Heart left ventricle (tissue), 13 donors: ENCODE measurements at regions not wholly inside any gene's neighbourhood (a gene's known extent, or its start where the extent isn't known, plus 50 kb on each side); places are given as distances from the start of the nearest gene placed in this dataset.

Experiments used
- POLR2A ChIP-seq, 2 donors: fragments of 450-650 bp; IDR thresholded peaks; one replicate each; pipeline ENCODE4 v1.6.1; 2017; ENCODE audit warnings: antibody characterized with exemption in 2 of 2, mild to moderate bottlenecking in 2 of 2, moderate library complexity in 2 of 2
- TF ChIP-seq, protein P1 (sequence below), 12 donors: fragments of 200-600 bp; sonication (generic) in 4 of 12; IDR thresholded peaks; one replicate each; pipeline versions ENCODE4 v1.5.0 to v1.8.0; 2018 to 2022; ENCODE audit warnings: antibody characterized with exemption in 12 of 12, mild to moderate bottlenecking in 5 of 12
- donor health status: ischemic (EF 13 %, LVEDD 7.1; RV severe dilation, severe dysfunction).
- donor health status: DM: no; HTN: yes; CAD: no.
- donor health status: DM: no; HTN: no; CAD: no.
- donor health status: ischemic (EF 25% LVEDD 6.9; RV normal size, moderate dysfunction).
- donor health status: ischemic (EF 25% LVEDD 5.7; RV mildly dilated, moderate dysfunction).
- donor health status: ischemic (EF 35%, LVEDD 5.7; RV mildly dilated, moderate dysfunction).
- donor health status: nonischemic (EF 11% LVEDD 7.7; RV severe dilation, severe dysfunction).
- donor health status: DM: yes; HTN: yes; CAD: no.
- donor health status: PGD.
- donor health status: ischemic (EF 29% LVEDD 5.4; RV normal size, mild dysfunction).
- donor health status: nonischemic (EF 23%, LVEDD 6.1; RV moderate dilation, normal function).

DNA sequence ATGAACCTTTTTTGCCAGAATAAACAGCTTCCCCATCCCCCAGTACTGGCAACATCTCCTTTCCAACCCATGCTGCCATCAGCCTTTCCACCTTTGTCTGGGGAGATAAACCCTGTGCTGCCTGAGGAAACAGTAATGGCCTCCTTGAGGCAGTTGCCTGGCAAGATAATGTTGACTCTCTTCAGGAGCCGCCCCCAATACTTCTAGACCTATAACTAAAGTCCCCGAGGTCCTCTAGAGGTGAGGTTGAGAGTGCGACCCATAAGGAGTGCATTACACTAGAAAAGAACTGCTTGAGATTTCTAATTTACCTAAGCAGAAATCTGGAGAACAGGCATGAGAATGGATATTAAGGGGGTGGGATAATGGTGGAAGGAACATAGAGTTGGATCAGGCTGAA, 963.2 kb upstream of the PCDH7 start:
- TF ChIP-seq, protein P1, sequence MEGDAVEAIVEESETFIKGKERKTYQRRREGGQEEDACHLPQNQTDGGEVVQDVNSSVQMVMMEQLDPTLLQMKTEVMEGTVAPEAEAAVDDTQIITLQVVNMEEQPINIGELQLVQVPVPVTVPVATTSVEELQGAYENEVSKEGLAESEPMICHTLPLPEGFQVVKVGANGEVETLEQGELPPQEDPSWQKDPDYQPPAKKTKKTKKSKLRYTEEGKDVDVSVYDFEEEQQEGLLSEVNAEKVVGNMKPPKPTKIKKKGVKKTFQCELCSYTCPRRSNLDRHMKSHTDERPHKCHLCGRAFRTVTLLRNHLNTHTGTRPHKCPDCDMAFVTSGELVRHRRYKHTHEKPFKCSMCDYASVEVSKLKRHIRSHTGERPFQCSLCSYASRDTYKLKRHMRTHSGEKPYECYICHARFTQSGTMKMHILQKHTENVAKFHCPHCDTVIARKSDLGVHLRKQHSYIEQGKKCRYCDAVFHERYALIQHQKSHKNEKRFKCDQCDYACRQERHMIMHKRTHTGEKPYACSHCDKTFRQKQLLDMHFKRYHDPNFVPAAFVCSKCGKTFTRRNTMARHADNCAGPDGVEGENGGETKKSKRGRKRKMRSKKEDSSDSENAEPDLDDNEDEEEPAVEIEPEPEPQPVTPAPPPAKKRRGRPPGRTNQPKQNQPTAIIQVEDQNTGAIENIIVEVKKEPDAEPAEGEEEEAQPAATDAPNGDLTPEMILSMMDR (IDR thresholded peaks at IDR 0.05), result no peak
- no peak for TF ChIP-seq POLR2A (IDR thresholded peaks at IDR 0.05)
